HEK293 (cell line): ENCODE measurements at regions not wholly inside any gene's neighbourhood (a gene's known extent, or its start where the extent isn't known, plus 50 kb on each side); places are given as distances from the start of the nearest gene placed in this dataset.

ENCODE experiments used
- CTCF ChIA-PET: fragments of 350-600 bp; formaldehyde crosslinking; extraction: SDS; loops from one replicate; lab custom pipeline; 2021; ENCODE audit warnings: antibody characterized with exemption; lab: Yijun Ruan, JAX
- POLR2A ChIA-PET: fragments of 300-600 bp; formaldehyde crosslinking; extraction: SDS; loops from one replicate; lab custom pipeline; 2020; ENCODE audit warnings: antibody characterized with exemption, inconsistent platforms; lab: Yijun Ruan, JAX
- H3K27ac ChIP-seq: fragments of 200-500 bp; sonication (Bioruptor generic); 2 replicates; pipeline ENCODE4 v1.5.1; 2014; ENCODE audit warnings: low read depth, low read length, control low read depth, inconsistent platforms; ENCODE audit errors: extremely low read depth
- H3K36me3 ChIP-seq, 2 experiments: fragments of 200-500 bp in 1 of 2; sonication (Bioruptor generic) in 1 of 2; 1 replicate in 1 of 2; 2 replicates in 1 of 2; pipeline ENCODE4 v1.5.1; 2014 to 2017; ENCODE audit warnings: inconsistent platforms in 2 of 2, low read length in 2 of 2; ENCODE audit not compliant: control insufficient read depth in 2 of 2, insufficient read depth in 1 of 2
- H3K4me1 ChIP-seq: fragments of 200-500 bp; sonication (Bioruptor generic); 2 replicates; pipeline ENCODE4 v1.5.1; 2014; ENCODE audit warnings: mild to moderate bottlenecking, low read length, inconsistent platforms; ENCODE audit not compliant: control insufficient read depth, insufficient read depth
- H3K4me3 ChIP-seq: 2 replicates; pipeline ENCODE4 v1.5.1; 2011; ENCODE audit warnings: low read depth, mild to moderate bottlenecking, control low read depth, low read length, moderate library complexity
- H3K9me3 ChIP-seq: fragments of 200-500 bp; sonication (Bioruptor generic); 2 replicates; pipeline ENCODE4 v1.5.1; 2014; ENCODE audit warnings: low read depth, low read length, inconsistent platforms; ENCODE audit not compliant: control insufficient read depth, insufficient read depth
- ELK4 ChIP-seq: IDR thresholded peaks from 2 replicates; pipeline ENCODE4 v1.6.1; 2011; ENCODE audit warnings: mild to moderate bottlenecking, low read depth, low read length, borderline replicate concordance
- KLF17 ChIP-seq: fragments of 450-650 bp; formaldehyde crosslinking; IDR thresholded peaks from 2 replicates; pipeline ENCODE4 v1.5.1; 2016; ENCODE audit warnings: missing biosample characterization, missing genetic modification characterization
- MZF1 ChIP-seq: fragments of 450-650 bp; formaldehyde crosslinking; IDR thresholded peaks from 2 replicates; pipeline ENCODE4 v1.5.1; 2017; ENCODE audit warnings: missing biosample characterization, missing genetic modification characterization, borderline replicate concordance
- PRDM2 ChIP-seq: fragments of 450-650 bp; formaldehyde crosslinking; IDR thresholded peaks from 2 replicates; pipeline ENCODE4 v1.5.1; 2016; ENCODE audit warnings: missing biosample characterization, missing genetic modification characterization, borderline replicate concordance
- YY1 ChIP-seq: fragments of 450-650 bp; formaldehyde crosslinking; IDR thresholded peaks from 2 replicates; pipeline ENCODE4 v1.5.1; 2018; ENCODE audit warnings: missing biosample characterization, missing genetic modification characterization
- ZFHX2 ChIP-seq: fragments of 450-650 bp; formaldehyde crosslinking; conservative IDR thresholded peaks from 2 replicates; pipeline ENCODE4 v1.5.1; 2016; ENCODE audit warnings: missing biosample characterization, missing genetic modification characterization
- ZNF133 ChIP-seq: fragments of 450-650 bp; formaldehyde crosslinking; IDR thresholded peaks from 2 replicates; pipeline ENCODE4 v1.5.1; 2016; ENCODE audit warnings: missing biosample characterization, missing genetic modification characterization
- ZNF175 ChIP-seq: fragments of 450-650 bp; formaldehyde crosslinking; IDR thresholded peaks from 2 replicates; pipeline ENCODE4 v1.5.1; 2016; ENCODE audit warnings: missing biosample characterization, missing genetic modification characterization
- ZNF24 ChIP-seq: fragments of 450-650 bp; formaldehyde crosslinking; IDR thresholded peaks from 2 replicates; pipeline ENCODE4 v1.5.1; 2016; ENCODE audit warnings: missing biosample characterization, missing genetic modification characterization
- ZNF341 ChIP-seq: fragments of 450-650 bp; formaldehyde crosslinking; IDR thresholded peaks from 2 replicates; pipeline ENCODE4; 2016; ENCODE audit warnings: low read depth, missing biosample characterization, missing genetic modification characterization
- ZNF449 ChIP-seq: fragments of 450-650 bp; formaldehyde crosslinking; IDR thresholded peaks from 2 replicates; pipeline ENCODE4 v1.5.1; 2017; ENCODE audit warnings: missing biosample characterization, mild to moderate bottlenecking, missing genetic modification characterization, moderate library complexity
- ZNF549 ChIP-seq: fragments of 450-650 bp; IDR thresholded peaks from 2 replicates; pipeline ENCODE4 v1.5.1; 2018; ENCODE audit warnings: missing biosample characterization, missing genetic modification characterization, mild to moderate bottlenecking, inconsistent platforms, moderate library complexity
- ZNF830 ChIP-seq: fragments of 450-650 bp; IDR thresholded peaks from 2 replicates; pipeline ENCODE4 v1.5.0; 2018; ENCODE audit warnings: missing biosample characterization, missing genetic modification characterization, low read depth, mild to moderate bottlenecking, moderate library complexity

- no peaks in the 10 kb centered on the region for H3K4me1 ChIP-seq
- H3K27ac ChIP-seq = no peak overlapping the region
- H3K4me3 ChIP-seq = no peak overlapping the region
- no peaks in the 10 kb centered on the region for H3K36me3 ChIP-seq
- ChIA-PET POLR2A (no interaction called here), CTCF (interaction anchor here (0.6 kb wide), 1 partner anchor 208 kb away, joined by 4 read pairs; no protein-coding TSS in a partner anchor)
- TF ChIP-seq ZNF175 (tag by site-specific recombination) = no peak
- no peak for TF ChIP-seq YY1
- TF ChIP-seq ZFHX2 (tag by site-specific recombination) = no peak
- TF ChIP-seq ZNF449 (tag by site-specific recombination) = no peak
- no peaks in the 10 kb centered on the region for H3K9me3 ChIP-seq
These were observed 322.4 kb downstream of the ANXA1 start for GRCh38 chr9:73474002-73474600.

- Histone ChIP-seq H3K27ac (no peak overlapping the region), H3K9me3 (no peaks in the 10 kb centered on the region), H3K36me3 (no peaks in the 10 kb centered on the region), H3K4me3 (no peak overlapping the region), H3K4me1 (no peaks in the 10 kb centered on the region)
- CTCF ChIA-PET = no interaction called here
- POLR2A ChIA-PET = no interaction called here
- TF ChIP-seq ZNF24 (no peak), MZF1 (no peak), KLF17 (tag by site-specific recombination) (no peak), PRDM2 (tag by site-specific recombination) (no peak), ZNF341 (no peak), ZNF133 (no peak), ZNF549 (no peak)
These were observed 323.0 kb downstream of the ANXA1 start for GRCh38 chr9:73474625-73475024.

- H3K27ac ChIP-seq = no peak overlapping the region
- ChIA-PET CTCF (no interaction called here), POLR2A (no interaction called here)
- H3K36me3 ChIP-seq = no peaks in the 10 kb centered on the region
- H3K4me3 ChIP-seq = no peak overlapping the region
- TF ChIP-seq ZNF830 (tag by site-specific recombination) (no peak), ELK4 (no peak)
- no peaks in the 10 kb centered on the region for H3K4me1 ChIP-seq
- no peaks in the 10 kb centered on the region for H3K9me3 ChIP-seq
These were observed 343.2 kb downstream of the ANXA1 start for GRCh38 chr9:73494894-73495293.
